ENCODE measurements at regions not wholly inside any gene's neighbourhood (a gene's known extent, or its start where the extent isn't known, plus 50 kb on each side); places are given as distances from the start of the nearest gene placed in this dataset.
"Not testable (repeated sequence)": the region's sequence is repeated elsewhere in the genome, so short reads cannot be mapped to it uniquely, and the experiment has no call there.

DNA sequence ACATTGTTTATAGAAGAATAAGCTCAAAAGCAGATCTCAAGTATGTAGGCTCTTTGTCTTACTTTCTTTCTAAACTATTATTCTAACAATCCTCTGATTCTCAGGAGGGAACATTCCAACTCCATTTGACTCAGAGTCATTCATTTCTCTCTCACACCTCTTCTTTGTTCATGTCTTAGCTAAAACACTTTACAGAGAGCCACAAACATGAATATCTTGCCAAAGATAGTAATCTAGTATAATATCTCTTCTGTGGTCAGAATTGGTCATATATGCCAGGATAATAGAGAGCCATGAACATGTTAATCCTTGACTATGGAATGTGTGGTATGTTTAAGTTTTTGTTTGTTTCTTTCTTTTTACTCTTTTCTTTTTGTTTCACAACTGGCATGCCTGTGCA is 456.0 kb upstream of the PTCHD4 start:
- Histone ChIP-seq H3K9me3 (ENCODE audit: insufficient read depth, low read depth, low read length) (no peaks in the 10 kb centered on the region), H3K4me1 (ENCODE audit: insufficient read depth, low read length) (peaks cover 29% of the 10 kb centered on the region), H3K4me3 (ENCODE audit: low read length) (no peak overlapping the region), H3K9ac (ENCODE audit: low read depth, low read length) (no peak overlapping the region), H3K27me3 (ENCODE audit: insufficient read depth, low read length) (no peaks in the 10 kb centered on the region), H3K27ac (ENCODE audit: low read depth, low read length) (peak overlapping the region; percentile 29), H3K36me3 (ENCODE audit: insufficient read depth, low read length) (no peaks in the 10 kb centered on the region)

DNA sequence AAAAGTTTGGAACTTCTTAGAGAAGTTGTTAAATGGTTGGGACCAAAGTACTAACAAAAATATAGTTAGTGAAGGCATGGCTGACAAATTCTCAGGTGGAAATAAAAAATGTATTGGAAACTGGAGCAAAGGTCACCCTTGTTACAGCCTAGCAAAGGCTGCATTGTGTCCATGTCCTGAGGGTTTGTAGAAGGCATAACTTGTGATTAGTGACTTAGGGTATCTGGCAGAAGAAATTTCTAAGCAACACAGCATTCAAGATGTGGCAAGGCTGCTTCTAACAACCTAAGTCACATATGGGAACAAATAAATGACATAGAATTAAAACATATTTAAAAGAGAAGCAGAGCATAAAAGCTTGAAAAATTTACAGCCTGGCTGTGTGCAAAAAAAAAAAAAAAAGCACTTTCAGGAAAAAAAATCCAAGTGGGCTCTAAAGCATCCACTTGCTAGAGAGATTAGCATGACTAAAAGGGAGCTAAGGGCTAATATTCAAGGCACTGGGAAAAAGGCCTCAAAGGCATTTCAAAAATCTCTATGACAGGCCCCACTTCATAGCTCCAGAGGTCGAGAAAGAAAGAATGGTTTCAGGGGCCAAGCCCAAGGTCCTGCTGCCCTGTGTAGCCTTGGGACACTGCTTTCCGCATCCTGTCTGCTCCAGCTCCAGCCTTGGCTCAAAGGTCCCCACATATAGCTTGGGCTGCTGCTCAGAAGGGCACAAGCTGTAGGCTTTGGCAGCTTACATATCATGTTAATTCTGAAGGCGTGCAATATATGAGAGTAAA is 453.2 kb upstream of the PTCHD4 start:
- H3K36me3 ChIP-seq (ENCODE audit: insufficient read depth, low read length), result no peaks in the 10 kb centered on the region
- H3K9ac ChIP-seq (ENCODE audit: low read depth, low read length), result no peak overlapping the region
- 71% methylated on average over 3 of the region's 3 CpGs for WGBS
- H3K4me3 ChIP-seq (ENCODE audit: low read length), result no peak overlapping the region
- no peaks in the 10 kb centered on the region for H3K9me3 ChIP-seq (ENCODE audit: insufficient read depth, low read depth, low read length)
- H3K27ac ChIP-seq (ENCODE audit: low read depth, low read length), result peak overlapping the region; percentile 74; the same call in 1 of the 2 replicates
- peaks cover 29% of the 10 kb centered on the region for H3K4me1 ChIP-seq (ENCODE audit: insufficient read depth, low read length)
- no peaks in the 10 kb centered on the region for H3K27me3 ChIP-seq (ENCODE audit: insufficient read depth, low read length)

DNA sequence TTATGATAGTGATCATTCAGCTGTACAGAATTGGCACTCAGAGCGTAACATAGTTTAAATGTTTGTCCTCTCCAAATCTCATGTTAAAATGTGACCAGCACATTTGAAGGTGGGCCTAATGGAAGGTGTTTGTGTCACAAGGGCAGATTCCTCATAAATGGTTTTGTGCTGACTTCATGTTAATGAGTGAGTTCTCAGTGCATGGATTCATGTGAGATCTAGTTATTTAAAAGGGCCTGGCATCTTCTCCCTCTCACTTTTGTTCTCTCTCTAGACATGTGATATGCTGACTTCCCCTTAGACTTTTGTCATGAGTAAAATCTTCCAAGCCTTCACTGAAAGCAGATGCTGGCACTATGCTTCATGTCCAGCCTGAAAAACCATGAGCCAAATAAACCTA is 452.4 kb upstream of the PTCHD4 start:
- H3K27me3 ChIP-seq (ENCODE audit: insufficient read depth, low read length), result no peaks in the 10 kb centered on the region
- H3K9me3 ChIP-seq (ENCODE audit: insufficient read depth, low read depth, low read length), result no peaks in the 10 kb centered on the region

DNA sequence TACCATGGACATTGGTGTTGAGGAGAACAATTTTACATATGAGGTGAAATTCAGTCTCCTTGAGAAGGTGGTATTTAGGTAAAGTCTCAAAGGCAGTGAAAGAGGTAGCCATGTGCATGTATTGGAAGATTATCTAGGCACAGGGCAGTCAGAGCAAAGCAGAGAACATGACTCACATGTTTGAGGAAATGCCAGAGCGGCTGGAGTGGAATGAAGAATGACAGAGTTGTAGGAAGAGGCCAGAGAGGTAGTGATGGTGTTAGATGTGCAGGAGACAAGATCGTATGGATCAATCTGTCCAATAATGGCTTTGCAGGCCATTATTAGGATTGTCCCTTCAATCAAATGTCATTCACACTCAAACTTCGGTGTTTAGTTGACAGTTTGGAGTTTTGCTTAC is 449.4 kb upstream of the PTCHD4 start:
- Histone ChIP-seq H3K27ac (ENCODE audit: low read depth, low read length) (no peak overlapping the region), H3K4me3 (ENCODE audit: low read length) (no peak overlapping the region), H3K9me3 (ENCODE audit: insufficient read depth, low read depth, low read length) (no peaks in the 10 kb centered on the region), H3K27me3 (ENCODE audit: insufficient read depth, low read length) (no peaks in the 10 kb centered on the region), H3K9ac (ENCODE audit: low read depth, low read length) (no peak overlapping the region), H3K36me3 (ENCODE audit: insufficient read depth, low read length) (no peaks in the 10 kb centered on the region), H3K4me1 (ENCODE audit: insufficient read depth, low read length) (peaks cover 16% of the 10 kb centered on the region)
- WGBS, result 87% methylated on average over 3 of the region's 3 CpGs

More for the DNA sequence above, 452.4 kb upstream of the PTCHD4 start:
- WGBS, result 96% methylated on average over 1 of the region's 1 CpG
- Histone ChIP-seq H3K27ac (ENCODE audit: low read depth, low read length) (no peak overlapping the region), H3K4me1 (ENCODE audit: insufficient read depth, low read length) (peaks cover 29% of the 10 kb centered on the region), H3K36me3 (ENCODE audit: insufficient read depth, low read length) (no peaks in the 10 kb centered on the region), H3K9ac (ENCODE audit: low read depth, low read length) (no peak overlapping the region), H3K4me3 (ENCODE audit: low read length) (no peak overlapping the region)

- no peak overlapping the region for H3K9ac ChIP-seq (ENCODE audit: low read depth, low read length)
- H3K4me3 ChIP-seq (ENCODE audit: low read length), result no peak overlapping the region
- 94% methylated on average over 1 of the region's 1 CpG for WGBS
- no peaks in the 10 kb centered on the region for H3K36me3 ChIP-seq (ENCODE audit: insufficient read depth, low read length)
- no peaks in the 10 kb centered on the region for H3K4me1 ChIP-seq (ENCODE audit: insufficient read depth, low read length)
- no peaks in the 10 kb centered on the region for H3K27me3 ChIP-seq (ENCODE audit: insufficient read depth, low read length)
- no peak overlapping the region for H3K27ac ChIP-seq (ENCODE audit: low read depth, low read length)
- no peaks in the 10 kb centered on the region for H3K9me3 ChIP-seq (ENCODE audit: insufficient read depth, low read depth, low read length)
Measured at GRCh38 chr6:48553467-48554189, 442.6 kb upstream of the PTCHD4 start.

- no peaks in the 10 kb centered on the region for H3K36me3 ChIP-seq (ENCODE audit: insufficient read depth, low read length)
- H3K9ac ChIP-seq (ENCODE audit: low read depth, low read length), result no peak overlapping the region
- no peaks in the 10 kb centered on the region for H3K9me3 ChIP-seq (ENCODE audit: insufficient read depth, low read depth, low read length)
- no peak overlapping the region for H3K27ac ChIP-seq (ENCODE audit: low read depth, low read length)
- H3K4me1 ChIP-seq (ENCODE audit: insufficient read depth, low read length), result no peaks in the 10 kb centered on the region
- no peaks in the 10 kb centered on the region for H3K27me3 ChIP-seq (ENCODE audit: insufficient read depth, low read length)
- 93% methylated on average over 2 of the region's 2 CpGs for WGBS
- H3K4me3 ChIP-seq (ENCODE audit: low read length), result no peak overlapping the region
Measured at GRCh38 chr6:48552905-48553304, 441.9 kb upstream of the PTCHD4 start.

DNA sequence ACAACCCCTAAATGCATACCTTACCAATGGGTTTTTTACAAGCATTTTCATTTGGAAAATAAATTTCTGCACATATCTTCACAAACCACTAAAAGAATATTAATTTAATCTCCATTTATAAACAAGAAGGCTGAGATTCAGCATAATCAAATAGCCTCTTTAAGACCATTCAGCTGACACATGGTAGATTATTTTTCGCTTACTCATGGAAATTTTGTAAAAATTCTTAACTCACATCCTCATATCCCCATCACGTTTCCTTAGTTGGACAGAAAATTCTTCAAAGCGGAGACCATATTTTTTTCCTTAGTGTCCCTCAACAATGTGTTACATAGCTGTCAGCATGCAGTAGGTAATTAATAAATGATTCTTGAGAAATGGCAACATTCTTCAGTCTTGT is 439.6 kb upstream of the PTCHD4 start:
- Histone ChIP-seq H3K27ac (ENCODE audit: low read depth, low read length) (no peak overlapping the region), H3K9ac (ENCODE audit: low read depth, low read length) (no peak overlapping the region), H3K4me1 (ENCODE audit: insufficient read depth, low read length) (no peaks in the 10 kb centered on the region), H3K36me3 (ENCODE audit: insufficient read depth, low read length) (no peaks in the 10 kb centered on the region), H3K27me3 (ENCODE audit: insufficient read depth, low read length) (no peaks in the 10 kb centered on the region), H3K9me3 (ENCODE audit: insufficient read depth, low read depth, low read length) (no peaks in the 10 kb centered on the region), H3K4me3 (ENCODE audit: low read length) (no peak overlapping the region)
- 96% methylated on average over 3 of the region's 3 CpGs for WGBS

DNA sequence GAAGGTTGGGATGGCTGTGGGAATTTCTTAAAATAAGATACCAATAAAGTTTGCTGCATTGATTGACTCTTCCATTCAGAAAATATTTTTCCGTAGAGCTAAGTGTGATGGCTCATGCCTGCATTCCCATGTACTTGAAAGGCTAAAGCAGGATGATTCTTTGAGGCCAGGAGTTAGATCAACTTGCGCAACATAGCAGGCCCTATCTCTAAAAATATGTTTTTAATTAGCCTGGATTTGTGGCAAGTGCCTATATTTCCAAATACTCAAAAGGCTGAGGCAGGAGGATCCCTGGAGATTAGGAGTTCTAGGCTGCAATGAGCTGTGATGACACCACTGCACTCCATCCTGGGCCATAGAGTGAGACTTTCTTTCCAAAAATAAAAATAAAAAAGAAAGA is 431.2 kb upstream of the PTCHD4 start:
- 98% methylated on average over 2 of the region's 2 CpGs for WGBS
- H3K27ac ChIP-seq (ENCODE audit: low read depth, low read length), result no peak overlapping the region
- no peaks in the 10 kb centered on the region for H3K36me3 ChIP-seq (ENCODE audit: insufficient read depth, low read length)
- no peaks in the 10 kb centered on the region for H3K4me1 ChIP-seq (ENCODE audit: insufficient read depth, low read length)
- H3K27me3 ChIP-seq (ENCODE audit: insufficient read depth, low read length), result no peaks in the 10 kb centered on the region
- no peak overlapping the region for H3K4me3 ChIP-seq (ENCODE audit: low read length)
- H3K9ac ChIP-seq (ENCODE audit: low read depth, low read length), result no peak overlapping the region
- peaks cover 8% of the 10 kb centered on the region; the same call in 1 of the 2 replicates for H3K9me3 ChIP-seq (ENCODE audit: insufficient read depth, low read depth, low read length)

GRCh38 chr6:48541649-48542048 is 430.7 kb upstream of the PTCHD4 start:
- H3K9me3 ChIP-seq (ENCODE audit: insufficient read depth, low read depth, low read length), result peaks cover 8% of the 10 kb centered on the region; the same call in 1 of the 2 replicates
- H3K27me3 ChIP-seq (ENCODE audit: insufficient read depth, low read length), result no peaks in the 10 kb centered on the region
- no peak overlapping the region for H3K27ac ChIP-seq (ENCODE audit: low read depth, low read length)

GRCh38 chr6:48535582-48536009 is 424.6 kb upstream of the PTCHD4 start:
- Histone ChIP-seq H3K27me3 (ENCODE audit: insufficient read depth, low read length) (no peaks in the 10 kb centered on the region), H3K9ac (ENCODE audit: low read depth, low read length) (no peak overlapping the region), H3K27ac (ENCODE audit: low read depth, low read length) (no peak overlapping the region), H3K4me3 (ENCODE audit: low read length) (no peak overlapping the region), H3K36me3 (ENCODE audit: insufficient read depth, low read length) (no peaks in the 10 kb centered on the region), H3K9me3 (ENCODE audit: insufficient read depth, low read depth, low read length) (no peaks in the 10 kb centered on the region), H3K4me1 (ENCODE audit: insufficient read depth, low read length) (peaks cover 8% of the 10 kb centered on the region; the same call in 1 of the 2 replicates)
- WGBS, result 0% methylated on average over 1 of the region's 1 CpG

More at GRCh38 chr6:48541649-48542048, 430.7 kb upstream of the PTCHD4 start:
- Histone ChIP-seq H3K4me1 (ENCODE audit: insufficient read depth, low read length) (no peaks in the 10 kb centered on the region), H3K4me3 (ENCODE audit: low read length) (no peak overlapping the region), H3K9ac (ENCODE audit: low read depth, low read length) (no peak overlapping the region), H3K36me3 (ENCODE audit: insufficient read depth, low read length) (no peaks in the 10 kb centered on the region)

- not testable (repeated sequence) for H3K27ac ChIP-seq (ENCODE audit: low read depth, low read length); H3K36me3 ChIP-seq (ENCODE audit: insufficient read depth, low read length); H3K27me3 ChIP-seq (ENCODE audit: insufficient read depth, low read length); H3K9ac ChIP-seq (ENCODE audit: low read depth, low read length); H3K4me3 ChIP-seq (ENCODE audit: low read length); H3K4me1 ChIP-seq (ENCODE audit: insufficient read depth, low read length); H3K9me3 ChIP-seq (ENCODE audit: insufficient read depth, low read depth, low read length)
- no CpG with 5 or more reads among the region's 3 CpGs for WGBS
Measured at GRCh38 chr6:48530978-48531377, 420.0 kb upstream of the PTCHD4 start.

Data from HUES64 (cell line).